ENCODE measurements at regions not wholly inside any gene's neighbourhood (a gene's known extent, or its start where the extent isn't known, plus 50 kb on each side); places are given as distances from the start of the nearest gene placed in this dataset.

GRCh38 chr12:46574847-46575246 is 202.3 kb upstream of the SLC38A2 start:
- CTCF ChIA-PET (ENCODE audit: partially characterized antibody): no interaction called here
- no peaks in the 10 kb centered on the region for H3K9me3 ChIP-seq (ENCODE audit: insufficient read depth in 2 of 2, low read depth in 1 of 2, low read length in 1 of 2)

More at GRCh38 chr12:46574847-46575246, 202.3 kb upstream of the SLC38A2 start:
- Histone ChIP-seq H3K23ac (ENCODE audit: insufficient read length) (no peak overlapping the region), H2BK15ac (ENCODE audit: low read length) (no peak overlapping the region), H3K4me2 (ENCODE audit: insufficient read depth in 1 of 2, low read depth in 2 of 2, low read length in 2 of 2) (no peak overlapping the region), H4K5ac (ENCODE audit: insufficient read length, low read depth, low read length) (no peak overlapping the region), H4K8ac (ENCODE audit: extremely low read depth, insufficient read depth, low read length) (no peak overlapping the region), H4K20me1 (replicated peaks in 1 of 2; ENCODE audit: control insufficient read depth in 1 of 2, insufficient read depth in 2 of 2, low read length in 2 of 2) (no peaks in the 10 kb centered on the region), H3K23me2 (ENCODE audit: low read depth, low read length) (no peaks in the 10 kb centered on the region), H3K56ac (replicated peaks; ENCODE audit: insufficient read length, low read depth, low read length) (no peak overlapping the region), H2BK120ac (replicated peaks; ENCODE audit: low read depth, low read length) (no peak overlapping the region), H3K36me3 (ENCODE audit: control insufficient read depth in 2 of 4, insufficient read depth in 4 of 4, low read length in 3 of 4) (no peaks in the 10 kb centered on the region), H2AK5ac (ENCODE audit: low read depth, low read length) (no peak overlapping the region), H3K79me2 (ENCODE audit: control insufficient read depth in 1 of 2, insufficient read depth in 2 of 2, low read length in 2 of 2) (no peaks in the 10 kb centered on the region), H3K79me1 (ENCODE audit: low read depth, low read length) (no peaks in the 10 kb centered on the region), H3K9ac (replicated peaks in 1 of 4; ENCODE audit: extremely low read depth in 1 of 4, low read depth in 3 of 4, low read length in 3 of 4) (no peak overlapping the region), H3K4me1 (replicated peaks in 1 of 4; ENCODE audit: control insufficient read depth in 3 of 4, insufficient read depth in 4 of 4, low read length in 3 of 4) (no peaks in the 10 kb centered on the region; a peak in 2 of 7 replicates), H3K18ac (ENCODE audit: extremely low read depth, low read length) (no peak overlapping the region), H2BK12ac (ENCODE audit: low read depth, low read length) (no peak overlapping the region), H4K91ac (replicated peaks; ENCODE audit: insufficient read length, low read length) (no peak overlapping the region), H2AFZ (ENCODE audit: low read length) (no peak overlapping the region), H3K27ac (ENCODE audit: low read depth, low read length) (no peak overlapping the region), H2BK20ac (ENCODE audit: low read length) (no peak overlapping the region), H3K4me3 (ENCODE audit: extremely low read depth in 1 of 4, insufficient read depth in 2 of 4, low read depth in 3 of 4, low read length in 4 of 4) (no peak overlapping the region), H3K27me3 (replicated peaks in 1 of 4; ENCODE audit: control insufficient read depth in 3 of 4, extremely low read depth in 1 of 4, insufficient read depth in 3 of 4, low read length in 3 of 4) (no peaks in the 10 kb centered on the region), H3K4ac (replicated peaks; ENCODE audit: insufficient read length, low read depth, low read length) (no peak overlapping the region), H2BK5ac (ENCODE audit: low read depth, low read length) (no peak overlapping the region), H3K14ac (ENCODE audit: insufficient read length) (no peak overlapping the region)
- DNase-seq (ENCODE audit: low read depth in 1 of 2, low spot score in 2 of 2) (no peak), FAIRE-seq (no peak)
- no peak for TF ChIP-seq SP4 (IDR thresholded peaks at IDR 0.05; ENCODE audit: low read length)
- WGBS, 2 experiments (ENCODE audit: extremely low coverage in 1 of 2, insufficient coverage in 1 of 2, insufficient read length in 1 of 2, insufficient replicate concordance in 2 of 2, low coverage in 1 of 2, low lambda C conversion rate in 2 of 2, missing lambda C conversion rate in 1 of 2): 86% methylated on average over 2 of the region's 2 CpGs; no CpG with 5 or more reads in 1 of the 2 experiments
- POLR2A ChIA-PET (ENCODE audit: partially characterized antibody): no interaction called here
